ENCODE measurements at regions not wholly inside any gene's neighbourhood (a gene's known extent, or its start where the extent isn't known, plus 50 kb on each side); places are given as distances from the start of the nearest gene placed in this dataset.
"Not testable (repeated sequence)": the region's sequence is repeated elsewhere in the genome, so short reads cannot be mapped to it uniquely, and the experiment has no call there.

GRCh38 chr6:92428448-92428847 is 990.9 kb downstream of the EPHA7 start:
- no peak overlapping the region for H3K4me3 ChIP-seq (ENCODE audit: low read depth, low read length)
- no peak for DNase-seq (ENCODE audit: low read depth)
- no peak for TF ChIP-seq CTCF (conservative IDR thresholded peaks at IDR 0.05; ENCODE audit: low read depth, low read length)

- H3K4me3 ChIP-seq (ENCODE audit: low read depth, low read length): no peak overlapping the region
- no peak for DNase-seq (ENCODE audit: low read depth)
- TF ChIP-seq CTCF (conservative IDR thresholded peaks at IDR 0.05; ENCODE audit: low read depth, low read length): no peak
These were observed 991.9 kb downstream of the EPHA7 start for GRCh38 chr6:92427453-92427852.

- DNase-seq (ENCODE audit: low read depth): no peak
- H3K4me3 ChIP-seq (ENCODE audit: low read depth, low read length): no peak overlapping the region
- TF ChIP-seq CTCF (conservative IDR thresholded peaks at IDR 0.05; ENCODE audit: low read depth, low read length): no peak
These were observed 1003.7 kb downstream of the EPHA7 start for GRCh38 chr6:92415656-92416055.

GRCh38 chr6:92408350-92408749 is 1011.0 kb downstream of the EPHA7 start:
- no peak for DNase-seq (ENCODE audit: low read depth)
- TF ChIP-seq CTCF (conservative IDR thresholded peaks at IDR 0.05; ENCODE audit: low read depth, low read length): no peak
- H3K4me3 ChIP-seq (ENCODE audit: low read depth, low read length): no peak overlapping the region

GRCh38 chr6:92404281-92404680 is 1015.1 kb downstream of the EPHA7 start:
- H3K4me3 ChIP-seq (ENCODE audit: low read depth, low read length): no peak overlapping the region
- DNase-seq (ENCODE audit: low read depth): no peak
- TF ChIP-seq CTCF (conservative IDR thresholded peaks at IDR 0.05; ENCODE audit: low read depth, low read length): no peak

GRCh38 chr6:92399911-92400310 is 1019.4 kb downstream of the EPHA7 start:
- no peak for DNase-seq (ENCODE audit: low read depth)
- H3K4me3 ChIP-seq (ENCODE audit: low read depth, low read length): no peak overlapping the region
- TF ChIP-seq CTCF (conservative IDR thresholded peaks at IDR 0.05; ENCODE audit: low read depth, low read length): no peak

- H3K4me3 ChIP-seq (ENCODE audit: low read depth, low read length); DNase-seq (ENCODE audit: low read depth): not testable (repeated sequence)
These were observed 1030.7 kb downstream of the EPHA7 start for GRCh38 chr6:92388706-92389105.
